K562 (cell line): ENCODE measurements at regions not wholly inside any gene's neighbourhood (a gene's known extent, or its start where the extent isn't known, plus 50 kb on each side); places are given as distances from the start of the nearest gene placed in this dataset.
A peak's percentile ranks its signal among the peaks of the same experiment; 100 is the strongest.

ENCODE experiments used
- ATF7 ChIP-seq: fragments of 450-650 bp; IDR thresholded peaks from 2 replicates; pipeline ENCODE4 v1.7.1; 2014; ENCODE audit warnings: mild to moderate bottlenecking, moderate library complexity
- BCOR ChIP-seq: fragments of 450-650 bp; IDR thresholded peaks from 2 replicates; pipeline ENCODE4 v1.6.1; 2016
- CBFA2T2 ChIP-seq: fragments of 450-650 bp; conservative IDR thresholded peaks from 2 replicates; pipeline ENCODE4 v1.6.1; 2017; ENCODE audit warnings: mild to moderate bottlenecking
- CBFA2T3 ChIP-seq: fragments of 450-650 bp; IDR thresholded peaks from 2 replicates; pipeline ENCODE4 v1.6.1; 2017
- EP300 ChIP-seq: IDR thresholded peaks from 2 replicates; pipeline ENCODE4 v1.6.1; 2012; ENCODE audit warnings: low read length, improper control_type of control experiment
- FOXK2 ChIP-seq, 2 experiments: fragments of 450-650 bp; IDR thresholded peaks in 1 of 2; conservative IDR thresholded peaks in 1 of 2; 2 replicates each; pipeline ENCODE4 v1.6.1; 2016; ENCODE audit warnings: low read depth in 2 of 2, mild to moderate bottlenecking in 1 of 2
- HNRNPK ChIP-seq: fragments of 200-400 bp; formaldehyde crosslinking; IDR thresholded peaks from one replicate; pipeline ENCODE4 v1.6.1; 2018; ENCODE audit warnings: mild to moderate bottlenecking, low read depth, low read length; ENCODE audit not compliant: poor library complexity, severe bottlenecking
- HNRNPLL ChIP-seq: fragments of 200-400 bp; formaldehyde crosslinking; IDR thresholded peaks from 2 replicates; pipeline ENCODE4 v1.6.1; 2017; ENCODE audit warnings: low read length, low read depth, mild to moderate bottlenecking; ENCODE audit not compliant: poor library complexity, severe bottlenecking
- JUND ChIP-seq, 2 experiments: IDR thresholded peaks; 2 replicates in 1 of 2; 3 replicates in 1 of 2; pipeline ENCODE4 v1.6.1; 2011; ENCODE audit warnings: borderline replicate concordance in 2 of 2, low read depth in 2 of 2, low read length in 2 of 2, improper control_type of control experiment in 1 of 2, missing biosample characterization in 1 of 2, missing genetic modification characterization in 1 of 2, missing genetic modification reagents in 1 of 2
- KDM1A ChIP-seq, 2 experiments: fragments of 450-650 bp; IDR thresholded peaks; 2 replicates each; pipeline ENCODE4 v1.6.1; 2016; ENCODE audit warnings: mild to moderate bottlenecking in 2 of 2
- KLF1 ChIP-seq: fragments of 450-650 bp; IDR thresholded peaks from 2 replicates; pipeline ENCODE4 v1.6.1; 2016; ENCODE audit warnings: missing genetic modification characterization, missing compliant biosample characterization
- KLF16 ChIP-seq: IDR thresholded peaks from 2 replicates; pipeline ENCODE4 v1.6.1; 2016; ENCODE audit warnings: antibody characterized with exemption
- MEIS2 ChIP-seq: fragments of 450-650 bp; IDR thresholded peaks from 2 replicates; pipeline ENCODE4 v1.6.1; 2014; ENCODE audit warnings: mild to moderate bottlenecking; ENCODE audit not compliant: partially characterized antibody
- NCOR1 ChIP-seq: fragments of 450-650 bp; IDR thresholded peaks from 2 replicates; pipeline ENCODE4 v1.6.1; 2016; ENCODE audit warnings: mild to moderate bottlenecking, moderate library complexity
- NFATC3 ChIP-seq: fragments of 450-650 bp; IDR thresholded peaks from 2 replicates; pipeline ENCODE4 v1.6.1; 2017; ENCODE audit warnings: mild to moderate bottlenecking
- NFIC ChIP-seq: fragments of 450-650 bp; IDR thresholded peaks from 2 replicates; pipeline ENCODE4 v1.6.1; 2017; ENCODE audit warnings: mild to moderate bottlenecking, inconsistent platforms
- POLR2AphosphoS5 ChIP-seq: IDR thresholded peaks from 2 replicates; pipeline ENCODE4 v1.6.1; 2011; ENCODE audit warnings: mild to moderate bottlenecking, low read depth, low read length, moderate library complexity; ENCODE audit not compliant: control insufficient read depth, insufficient read depth
- RCOR1 ChIP-seq, 2 experiments: IDR thresholded peaks; 2 replicates each; pipeline ENCODE4 v1.6.1; 2012; ENCODE audit warnings: low read depth in 2 of 2, low read length in 2 of 2, borderline replicate concordance in 1 of 2, improper control_type of control experiment in 1 of 2
- SRSF7 ChIP-seq: fragments of 200-400 bp; formaldehyde crosslinking; optimal IDR thresholded peaks from 2 replicates; pipeline ENCODE3; 2017; ENCODE audit warnings: mild to moderate bottlenecking, low read depth, low read length
- TAF15 ChIP-seq: fragments of 200-400 bp; formaldehyde crosslinking; IDR thresholded peaks from 2 replicates; pipeline ENCODE4 v1.6.1; 2017; ENCODE audit warnings: mild to moderate bottlenecking, low read depth, low read length, moderate library complexity
- TCF3 ChIP-seq: sonication (generic); formaldehyde crosslinking; IDR thresholded peaks from 2 replicates; pipeline ENCODE4 v1.4.0; 2020; ENCODE audit warnings: mild to moderate bottlenecking, missing genetic modification reagents
- TEAD4 ChIP-seq, 2 experiments: sonication (generic) in 1 of 2; formaldehyde crosslinking in 1 of 2; IDR thresholded peaks; 2 replicates each; pipeline versions ENCODE4 v1.6.1 to v1.8.0; 2012 to 2022; ENCODE audit warnings: borderline replicate concordance in 1 of 2, inconsistent platforms in 1 of 2, low read length in 1 of 2, mild to moderate bottlenecking in 1 of 2, missing genetic modification reagents in 1 of 2
- TRIM28 ChIP-seq: fragments of 450-650 bp; IDR thresholded peaks from 2 replicates; pipeline ENCODE4 v1.6.1; 2017
- ZKSCAN1 ChIP-seq: fragments of 150-350 bp; IDR thresholded peaks from 2 replicates; pipeline ENCODE4 v1.6.1; 2016; ENCODE audit warnings: low read depth, low read length
- ZNF644 ChIP-seq: fragments of 200-800 bp; sonication (Bioruptor generic); IDR thresholded peaks from 2 replicates; pipeline ENCODE4 v1.6.1; 2016; ENCODE audit warnings: low read depth, missing genetic modification characterization, missing compliant biosample characterization
- TF ChIP-seq, protein P1 (sequence below), 2 experiments: fragments of 450-650 bp; conservative IDR thresholded peaks; 2 replicates each; pipeline ENCODE4 v1.6.1; 2017; ENCODE audit warnings: mild to moderate bottlenecking in 2 of 2, moderate library complexity in 2 of 2
- TF ChIP-seq, protein P2 (sequence below): sonication (generic); formaldehyde crosslinking; IDR thresholded peaks from 2 replicates; pipeline ENCODE4 v1.8.0; 2022; ENCODE audit warnings: missing genetic modification reagents, mild to moderate bottlenecking, moderate library complexity, borderline replicate concordance

DNA sequence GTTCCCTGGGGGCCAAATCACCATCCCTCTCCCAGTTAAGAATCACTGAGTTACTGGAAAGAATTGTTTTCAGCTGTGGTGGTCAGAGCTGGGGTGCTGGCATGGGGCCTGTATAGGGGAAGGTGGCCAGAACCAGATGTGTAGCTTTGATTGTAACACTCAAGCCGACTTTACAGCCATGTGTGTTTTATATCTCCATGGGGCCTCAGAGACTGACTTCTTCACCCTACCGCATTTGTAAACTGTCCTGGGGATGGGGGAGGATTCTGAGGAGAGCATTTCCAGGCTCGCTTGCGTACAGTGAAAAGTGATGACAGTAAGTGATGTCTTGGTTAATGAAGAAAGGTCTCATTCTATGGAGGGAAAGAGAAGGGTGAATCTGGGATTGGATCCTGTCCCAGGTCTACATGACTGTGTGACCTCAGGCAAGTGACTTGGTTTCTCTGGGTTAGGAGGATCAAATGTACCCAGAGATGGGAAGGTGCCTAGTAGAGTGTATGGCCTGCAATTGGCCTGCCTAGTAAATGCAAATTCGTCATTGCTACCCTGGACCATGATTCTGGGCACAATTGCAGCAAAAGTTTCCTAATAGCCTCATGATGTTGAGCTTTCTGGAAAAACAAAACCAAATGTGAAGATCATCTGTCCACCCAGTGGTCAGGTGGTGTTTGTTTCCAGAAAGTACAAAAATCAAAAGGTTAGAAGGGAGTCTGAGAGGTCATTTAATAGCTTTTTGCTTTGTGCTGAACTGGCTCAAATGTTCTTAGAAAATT is 49.7 kb upstream of the RCC2 start (continued):
- 0 out of 4 replicates have a peak, but pooled peaks of 1 of the 2 experiments have one; percentile 6 for TF ChIP-seq RCOR1 (IDR thresholded peaks at IDR 0.05; ENCODE audit: borderline replicate concordance in 1 of 2, low read depth in 2 of 2, low read length in 2 of 2)
- TF ChIP-seq ZKSCAN1, result no peak
- peak; percentile 22; the same call in 1 of the 2 replicates for TF ChIP-seq ATF7
- 0 out of 2 replicates have a peak, but pooled peaks have one; percentile 15 for TF ChIP-seq JUND (IDR thresholded peaks at IDR 0.05; ENCODE audit: borderline replicate concordance, low read depth, low read length)
- TF ChIP-seq JUND (tag; IDR thresholded peaks at IDR 0.05; ENCODE audit: borderline replicate concordance, low read depth, low read length), result no peak
- TF ChIP-seq KLF16, result 0 out of 2 replicates have a peak, but pooled peaks have one; percentile 25
- no peak for TF ChIP-seq TAF15
- no peak for TF ChIP-seq KLF1 (tag)
- peak; percentile 34; the same call in 1 of the 2 replicates for TF ChIP-seq NFIC
- TF ChIP-seq FOXK2 (conservative IDR thresholded peaks at IDR 0.05 in 1 of 2, IDR thresholded peaks at IDR 0.05 in 1 of 2; ENCODE audit: low read depth in 2 of 2), result 0 out of 4 replicates have a peak, but pooled peaks of 1 of the 2 experiments have one; percentile 27
- peak; percentile 77 for TF ChIP-seq CBFA2T3
- no peak for TF ChIP-seq SRSF7
- peak; percentile 54 for TF ChIP-seq MEIS2
- 0 out of 2 replicates have a peak, but pooled peaks have one; percentile 41 for TF ChIP-seq NFATC3
- TF ChIP-seq EP300, result 0 out of 2 replicates have a peak, but pooled peaks have one; percentile 36
- TF ChIP-seq, protein P1, sequence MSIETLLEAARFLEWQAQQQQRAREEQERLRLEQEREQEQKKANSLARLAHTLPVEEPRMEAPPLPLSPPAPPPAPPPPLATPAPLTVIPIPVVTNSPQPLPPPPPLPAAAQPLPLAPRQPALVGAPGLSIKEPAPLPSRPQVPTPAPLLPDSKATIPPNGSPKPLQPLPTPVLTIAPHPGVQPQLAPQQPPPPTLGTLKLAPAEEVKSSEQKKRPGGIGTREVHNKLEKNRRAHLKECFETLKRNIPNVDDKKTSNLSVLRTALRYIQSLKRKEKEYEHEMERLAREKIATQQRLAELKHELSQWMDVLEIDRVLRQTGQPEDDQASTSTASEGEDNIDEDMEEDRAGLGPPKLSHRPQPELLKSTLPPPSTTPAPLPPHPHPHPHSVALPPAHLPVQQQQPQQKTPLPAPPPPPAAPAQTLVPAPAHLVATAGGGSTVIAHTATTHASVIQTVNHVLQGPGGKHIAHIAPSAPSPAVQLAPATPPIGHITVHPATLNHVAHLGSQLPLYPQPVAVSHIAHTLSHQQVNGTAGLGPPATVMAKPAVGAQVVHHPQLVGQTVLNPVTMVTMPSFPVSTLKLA (conservative IDR thresholded peaks at IDR 0.05), result peak in 1 of 2 experiments; percentile 21; a peak in 1 of 4 replicates
- 0 out of 2 replicates have a peak, but pooled peaks have one; percentile 13 for TF ChIP-seq POLR2AphosphoS5
- no peak for TF ChIP-seq ZNF644 (tag)
- peak; percentile 45; the same call in 1 of the 2 replicates for TF ChIP-seq TEAD4 (IDR thresholded peaks at IDR 0.05; ENCODE audit: low read length)
- TF ChIP-seq TEAD4 (CRISPR knock-in tag; IDR thresholded peaks at IDR 0.05; ENCODE audit: borderline replicate concordance), result no peak
- TF ChIP-seq TCF3 (CRISPR knock-in tag), result peak; percentile 37; the same call in 1 of the 2 replicates
- TF ChIP-seq CBFA2T2, result peak; percentile 58
- TF ChIP-seq HNRNPK, result no peak
- TF ChIP-seq, protein P2, sequence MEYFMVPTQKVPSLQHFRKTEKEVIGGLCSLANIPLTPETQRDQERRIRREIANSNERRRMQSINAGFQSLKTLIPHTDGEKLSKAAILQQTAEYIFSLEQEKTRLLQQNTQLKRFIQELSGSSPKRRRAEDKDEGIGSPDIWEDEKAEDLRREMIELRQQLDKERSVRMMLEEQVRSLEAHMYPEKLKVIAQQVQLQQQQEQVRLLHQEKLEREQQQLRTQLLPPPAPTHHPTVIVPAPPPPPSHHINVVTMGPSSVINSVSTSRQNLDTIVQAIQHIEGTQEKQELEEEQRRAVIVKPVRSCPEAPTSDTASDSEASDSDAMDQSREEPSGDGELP, result 0 out of 2 replicates have a peak, but pooled peaks have one; percentile 15
- TF ChIP-seq NCOR1, result peak; percentile 35; the same call in 1 of the 2 replicates
- peak; percentile 41 to 64; a peak in 2 of 4 replicates for TF ChIP-seq KDM1A (IDR thresholded peaks at IDR 0.05)
- no peak for TF ChIP-seq TRIM28
- TF ChIP-seq HNRNPLL, result no peak
- TF ChIP-seq BCOR, result peak; percentile 60; the same call in 1 of the 2 replicates
